Activated CD4-positive, CD25-positive, alpha-beta regulatory T cell treated with anti-CD3 and anti-CD28 coated beads, Interleukin-2, amount 50 U/mL, for 24 hours (primary cell): ENCODE measurements at regions not wholly inside any gene's neighbourhood (a gene's known extent, or its start where the extent isn't known, plus 50 kb on each side); places are given as distances from the start of the nearest gene placed in this dataset.

ENCODE experiments used
- ATAC-seq, 2 donors: fragments of 150-1000 bp; cut with Tn5 transposase; one replicate each; pipeline ENCODE4 v1.10.0; 2021; ENCODE audit warnings: mild to moderate bottlenecking in 1 of 2, moderate library complexity in 1 of 2

- no peak for ATAC-seq
These were observed 108.0 kb upstream of the PRR20G start for GRCh38 chr3:127395663-127396355.

DNA sequence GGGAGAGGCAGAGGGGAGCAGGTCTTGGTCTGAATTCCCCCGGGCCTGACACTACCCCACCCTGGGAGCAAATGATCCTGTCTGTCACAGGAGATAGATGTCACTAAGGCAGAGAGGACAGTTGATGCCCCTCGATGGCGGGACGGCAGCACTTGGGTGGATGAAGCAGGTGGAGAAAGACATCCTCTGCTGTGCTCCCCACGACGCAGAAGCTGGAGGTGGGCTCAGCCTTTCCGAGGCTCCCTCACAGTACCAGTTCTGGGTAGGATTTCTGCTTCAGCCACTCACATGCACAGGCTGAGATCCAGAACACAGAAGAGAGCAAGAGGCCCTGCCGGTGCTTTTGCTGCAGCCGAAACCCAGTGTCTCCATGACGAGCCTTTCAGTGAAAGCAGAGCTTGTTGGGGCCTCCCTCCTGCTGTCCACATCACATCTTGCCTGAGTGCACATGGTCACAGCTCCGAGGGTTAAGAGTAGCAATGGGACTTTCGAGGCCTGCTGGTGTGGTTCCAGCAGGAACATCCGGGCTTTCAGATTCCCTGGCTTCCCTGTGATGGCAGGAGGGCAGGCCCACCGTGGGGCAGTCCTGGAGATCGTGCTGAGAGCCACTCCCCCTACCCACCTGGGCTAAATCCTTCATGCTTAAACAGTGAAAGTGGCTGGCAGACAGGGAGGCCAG, 107.3 kb upstream of the PRR20G start:
- no peak for ATAC-seq

- ATAC-seq: no peak
These were observed 106.2 kb upstream of the PRR20G start for GRCh38 chr3:127394031-127394430.

- ATAC-seq: no peak
These were observed 105.4 kb upstream of the PRR20G start for GRCh38 chr3:127393131-127393820.

GRCh38 chr3:127392156-127392490, 104.3 kb upstream of the PRR20G start:
- no peak for ATAC-seq

DNA sequence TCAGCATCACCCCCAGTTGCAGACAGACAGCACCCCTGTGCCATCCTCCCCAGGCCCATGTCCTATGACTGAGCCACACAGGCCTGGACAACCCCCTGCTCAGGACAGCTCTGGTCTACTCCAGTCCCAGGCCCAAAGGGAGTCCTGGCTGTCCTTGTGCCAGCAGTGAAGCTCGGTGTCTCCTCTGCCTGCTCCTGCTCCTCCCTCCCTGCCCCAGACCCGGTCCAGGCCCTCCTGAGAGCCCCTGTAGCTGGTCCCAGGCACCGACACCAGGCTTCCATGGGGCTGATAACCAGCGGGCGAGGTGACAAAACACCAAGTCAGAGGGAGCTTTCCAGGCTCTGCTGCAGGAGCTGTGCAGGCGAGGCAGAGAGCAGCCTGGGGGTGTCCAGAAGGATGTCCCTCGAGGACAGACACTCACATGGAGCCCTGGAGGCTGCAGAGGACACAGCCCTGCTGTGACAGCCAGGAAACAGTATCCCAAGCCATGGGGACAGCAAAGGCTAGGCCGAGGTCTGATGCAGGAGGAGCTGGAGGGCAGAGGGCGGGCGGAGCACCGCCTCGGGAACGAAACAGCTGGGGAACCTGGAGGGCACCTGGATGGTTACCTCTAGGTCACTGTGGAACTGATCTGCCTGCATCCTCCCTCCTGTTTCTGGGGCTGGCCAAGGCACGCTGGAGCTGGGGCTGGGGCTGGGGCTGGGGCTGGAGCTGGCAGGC, 103.8 kb upstream of the PRR20G start:
- ATAC-seq: no peak

- no peak for ATAC-seq
These were observed 102.6 kb upstream of the PRR20G start for GRCh38 chr3:127390365-127391025.

GRCh38 chr3:127389913-127390312, 102.1 kb upstream of the PRR20G start:
- no peak for ATAC-seq

GRCh38 chr3:127389420-127389819, 101.6 kb upstream of the PRR20G start:
- ATAC-seq: no peak

DNA sequence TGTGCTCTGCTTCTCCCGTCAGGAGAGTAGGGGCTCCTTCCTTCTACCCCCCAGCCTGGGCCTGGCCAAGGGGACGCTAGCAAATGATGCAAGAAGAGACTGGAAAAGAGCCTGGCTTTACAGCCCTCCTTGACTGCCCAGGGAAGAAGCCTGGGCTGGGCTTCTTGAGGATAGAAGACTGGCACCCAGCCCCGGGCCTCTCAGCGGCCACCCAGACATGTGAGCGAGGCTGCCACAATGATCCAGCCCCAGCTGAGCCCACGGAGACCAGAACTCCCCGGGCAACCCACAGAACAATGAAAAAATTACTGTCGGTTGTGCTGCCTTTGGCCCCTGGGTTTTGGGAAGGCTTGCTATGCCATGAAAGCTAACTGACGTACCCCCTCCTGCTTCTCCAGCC, 100.6 kb upstream of the PRR20G start:
- ATAC-seq: no peak

- ATAC-seq: no peak
These were observed 99.8 kb upstream of the PRR20G start for GRCh38 chr3:127387556-127388153.

- no peak for ATAC-seq
These were observed 99.3 kb upstream of the PRR20G start for GRCh38 chr3:127387119-127387518.

GRCh38 chr3:127386490-127386889, 98.6 kb upstream of the PRR20G start:
- no peak for ATAC-seq

- no peak for ATAC-seq
These were observed 97.7 kb upstream of the PRR20G start for GRCh38 chr3:127385540-127385870.

DNA sequence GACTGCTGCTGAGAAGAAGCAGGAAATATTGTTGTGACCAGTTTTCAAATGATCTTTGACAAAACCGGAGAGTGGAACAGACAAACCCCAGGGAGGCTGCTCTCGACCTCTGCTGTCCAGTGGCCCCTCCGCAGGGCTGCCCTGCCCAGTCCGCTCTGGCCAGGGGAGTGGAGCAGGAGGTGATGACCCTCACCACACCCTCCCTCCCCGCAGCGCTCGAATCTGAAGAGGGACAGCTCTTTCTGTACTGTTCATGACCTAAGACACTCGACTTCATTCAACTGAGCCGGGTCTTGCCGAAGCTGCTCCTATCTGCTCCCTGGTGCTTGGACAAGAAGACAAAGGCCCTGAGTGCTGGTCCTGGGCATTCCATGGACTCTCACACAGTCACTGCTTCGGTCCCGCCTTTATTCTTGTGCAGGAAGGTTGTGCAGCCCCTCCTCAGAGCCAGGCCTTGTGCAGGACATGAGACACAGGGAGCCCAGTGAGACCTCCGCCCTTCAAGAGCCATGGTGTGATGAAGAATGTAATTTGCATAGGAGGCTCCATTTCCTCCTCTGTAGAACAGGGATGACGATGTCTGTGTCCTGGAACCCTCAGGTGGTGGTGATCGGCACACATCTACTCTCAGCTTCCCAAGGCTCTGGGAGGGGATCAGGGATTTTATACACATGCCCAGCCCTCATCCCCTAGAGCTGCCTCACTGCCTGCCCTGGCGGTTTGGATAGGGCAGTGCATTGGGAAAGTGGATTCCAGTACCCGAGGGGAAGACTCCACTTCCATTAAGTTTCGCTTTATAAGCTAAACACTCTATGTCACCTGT, 97.1 kb upstream of the PRR20G start:
- ATAC-seq: no peak

- no peak for ATAC-seq
These were observed 95.9 kb upstream of the PRR20G start for GRCh38 chr3:127383656-127384179.

DNA sequence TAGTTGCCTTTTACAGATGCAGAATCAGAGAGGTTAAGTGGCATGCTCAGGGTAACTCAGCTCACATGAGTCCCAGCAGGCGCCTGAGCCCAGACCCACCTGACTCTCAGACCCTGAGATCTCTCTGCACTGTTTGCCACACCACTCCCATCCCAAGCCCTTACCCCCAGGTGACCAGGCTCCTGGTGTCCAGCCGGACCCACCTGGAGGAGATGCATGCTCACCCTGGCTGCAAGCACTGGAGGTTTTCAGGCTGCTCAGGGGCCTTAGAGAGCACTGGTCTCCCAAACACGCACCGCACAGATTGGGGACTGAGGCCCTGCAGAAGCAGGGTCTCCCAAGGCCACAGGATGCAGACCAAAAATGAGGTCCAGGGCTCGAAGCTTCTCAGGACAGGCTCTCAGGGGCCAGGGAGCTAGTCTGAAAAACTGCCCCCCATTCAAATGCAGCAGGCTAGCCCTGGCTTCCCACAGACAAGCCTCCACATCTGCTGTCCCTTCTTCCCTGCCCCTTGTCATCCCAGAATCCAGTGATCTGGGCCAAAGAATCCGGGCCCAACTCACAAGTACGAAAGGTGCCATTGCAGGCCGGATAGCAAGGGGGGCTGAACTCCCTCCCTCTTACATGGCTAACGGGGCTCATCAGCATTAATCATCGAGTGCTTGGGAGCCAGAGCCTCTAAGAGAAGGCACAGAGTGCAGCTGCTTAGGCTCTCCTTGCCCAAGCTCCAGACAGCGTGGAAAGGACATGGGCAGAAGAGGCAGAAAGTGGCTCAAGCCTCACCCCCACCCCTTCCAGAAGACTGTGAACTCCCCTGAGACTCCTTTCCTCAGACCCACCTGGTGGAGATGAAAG, 90.2 kb upstream of the PRR20G start:
- no peak for ATAC-seq

- ATAC-seq: no peak
These were observed 87.5 kb upstream of the PRR20G start for GRCh38 chr3:127375151-127375930.
